ENCODE measurements at regions not wholly inside any gene's neighbourhood (a gene's known extent, or its start where the extent isn't known, plus 50 kb on each side); places are given as distances from the start of the nearest gene placed in this dataset.

GRCh38 chr4:130416228-130416627 is 1320.3 kb downstream of the C4orf33 start:
- TF ChIP-seq CTCF (IDR thresholded peaks at IDR 0.05), result no peak
- no peak for TF ChIP-seq ZFX (IDR thresholded peaks at IDR 0.05; ENCODE audit: borderline replicate concordance)
